ENCODE measurements at regions not wholly inside any gene's neighbourhood (a gene's known extent, or its start where the extent isn't known, plus 50 kb on each side); places are given as distances from the start of the nearest gene placed in this dataset.

- TF ChIP-seq, protein P1, sequence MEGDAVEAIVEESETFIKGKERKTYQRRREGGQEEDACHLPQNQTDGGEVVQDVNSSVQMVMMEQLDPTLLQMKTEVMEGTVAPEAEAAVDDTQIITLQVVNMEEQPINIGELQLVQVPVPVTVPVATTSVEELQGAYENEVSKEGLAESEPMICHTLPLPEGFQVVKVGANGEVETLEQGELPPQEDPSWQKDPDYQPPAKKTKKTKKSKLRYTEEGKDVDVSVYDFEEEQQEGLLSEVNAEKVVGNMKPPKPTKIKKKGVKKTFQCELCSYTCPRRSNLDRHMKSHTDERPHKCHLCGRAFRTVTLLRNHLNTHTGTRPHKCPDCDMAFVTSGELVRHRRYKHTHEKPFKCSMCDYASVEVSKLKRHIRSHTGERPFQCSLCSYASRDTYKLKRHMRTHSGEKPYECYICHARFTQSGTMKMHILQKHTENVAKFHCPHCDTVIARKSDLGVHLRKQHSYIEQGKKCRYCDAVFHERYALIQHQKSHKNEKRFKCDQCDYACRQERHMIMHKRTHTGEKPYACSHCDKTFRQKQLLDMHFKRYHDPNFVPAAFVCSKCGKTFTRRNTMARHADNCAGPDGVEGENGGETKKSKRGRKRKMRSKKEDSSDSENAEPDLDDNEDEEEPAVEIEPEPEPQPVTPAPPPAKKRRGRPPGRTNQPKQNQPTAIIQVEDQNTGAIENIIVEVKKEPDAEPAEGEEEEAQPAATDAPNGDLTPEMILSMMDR (IDR thresholded peaks at IDR 0.05; ENCODE audit: low read depth, low read length), result no peak
- no peak for TF ChIP-seq EZH2phosphoT487 (IDR thresholded peaks at IDR 0.05; ENCODE audit: low read depth)
These were observed 370.1 kb downstream of the FBXO15 start for GRCh38 chr18:73777356-73778031.

All from OCI-LY3 (cell line).